HL-60 (cell line): ENCODE measurements at regions not wholly inside any gene's neighbourhood (a gene's known extent, or its start where the extent isn't known, plus 50 kb on each side); places are given as distances from the start of the nearest gene placed in this dataset.

ENCODE experiments used
- DNase-seq, 2 experiments: peaks; one replicate each; pipeline ENCODE4 v3.0.0-alpha.2; 2010 to 2020; ENCODE audit warnings: low read depth in 1 of 2, low spot score in 1 of 2
- H3K27ac ChIP-seq: fragments of 250-450 bp; sonication (Bioruptor Pico); replicated peaks from 2 replicates; pipeline ENCODE4 v1.5.1; 2020; ENCODE audit warnings: mild to moderate bottlenecking, moderate library complexity
- H3K27me3 ChIP-seq: fragments of 250-450 bp; sonication (Bioruptor Pico); 2 replicates; pipeline ENCODE4 v1.5.1; 2021; ENCODE audit warnings: mild to moderate bottlenecking, moderate library complexity; ENCODE audit not compliant: insufficient read depth, poor library complexity, severe bottlenecking
- H3K4me3 ChIP-seq: replicated peaks from 2 replicates; pipeline ENCODE4 v1.5.1; 2011; ENCODE audit warnings: mild to moderate bottlenecking, control low read depth, low read length; ENCODE audit not compliant: insufficient read depth
- CTCF ChIP-seq: IDR thresholded peaks from one replicate; pipeline ENCODE4 v1.5.1; 2011; ENCODE audit warnings: low read length, control low read depth, inconsistent platforms; ENCODE audit not compliant: insufficient read depth
- GABPA ChIP-seq: IDR thresholded peaks from 2 replicates; pipeline ENCODE4 v1.6.1; 2012; ENCODE audit warnings: low read depth
- POLR2AphosphoS5 ChIP-seq: IDR thresholded peaks from 2 replicates; pipeline ENCODE4 v1.6.1; 2012; ENCODE audit warnings: low read depth
- SPI1 ChIP-seq: IDR thresholded peaks from 2 replicates; pipeline ENCODE4 v1.6.1; 2012; ENCODE audit warnings: low read depth, mild to moderate bottlenecking, borderline replicate concordance
- TF ChIP-seq, protein P1 (sequence below): IDR thresholded peaks from 2 replicates; pipeline ENCODE4 v1.6.1; 2012; ENCODE audit warnings: low read depth; ENCODE audit not compliant: insufficient replicate concordance

- no peak overlapping the region for H3K27ac ChIP-seq
- no peak for DNase-seq
- no peak for TF ChIP-seq POLR2AphosphoS5
- no peak for TF ChIP-seq SPI1
- TF ChIP-seq, protein P1, sequence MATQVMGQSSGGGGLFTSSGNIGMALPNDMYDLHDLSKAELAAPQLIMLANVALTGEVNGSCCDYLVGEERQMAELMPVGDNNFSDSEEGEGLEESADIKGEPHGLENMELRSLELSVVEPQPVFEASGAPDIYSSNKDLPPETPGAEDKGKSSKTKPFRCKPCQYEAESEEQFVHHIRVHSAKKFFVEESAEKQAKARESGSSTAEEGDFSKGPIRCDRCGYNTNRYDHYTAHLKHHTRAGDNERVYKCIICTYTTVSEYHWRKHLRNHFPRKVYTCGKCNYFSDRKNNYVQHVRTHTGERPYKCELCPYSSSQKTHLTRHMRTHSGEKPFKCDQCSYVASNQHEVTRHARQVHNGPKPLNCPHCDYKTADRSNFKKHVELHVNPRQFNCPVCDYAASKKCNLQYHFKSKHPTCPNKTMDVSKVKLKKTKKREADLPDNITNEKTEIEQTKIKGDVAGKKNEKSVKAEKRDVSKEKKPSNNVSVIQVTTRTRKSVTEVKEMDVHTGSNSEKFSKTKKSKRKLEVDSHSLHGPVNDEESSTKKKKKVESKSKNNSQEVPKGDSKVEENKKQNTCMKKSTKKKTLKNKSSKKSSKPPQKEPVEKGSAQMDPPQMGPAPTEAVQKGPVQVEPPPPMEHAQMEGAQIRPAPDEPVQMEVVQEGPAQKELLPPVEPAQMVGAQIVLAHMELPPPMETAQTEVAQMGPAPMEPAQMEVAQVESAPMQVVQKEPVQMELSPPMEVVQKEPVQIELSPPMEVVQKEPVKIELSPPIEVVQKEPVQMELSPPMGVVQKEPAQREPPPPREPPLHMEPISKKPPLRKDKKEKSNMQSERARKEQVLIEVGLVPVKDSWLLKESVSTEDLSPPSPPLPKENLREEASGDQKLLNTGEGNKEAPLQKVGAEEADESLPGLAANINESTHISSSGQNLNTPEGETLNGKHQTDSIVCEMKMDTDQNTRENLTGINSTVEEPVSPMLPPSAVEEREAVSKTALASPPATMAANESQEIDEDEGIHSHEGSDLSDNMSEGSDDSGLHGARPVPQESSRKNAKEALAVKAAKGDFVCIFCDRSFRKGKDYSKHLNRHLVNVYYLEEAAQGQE: no peak
- no peak for TF ChIP-seq CTCF
- no peak for TF ChIP-seq GABPA
Measured at GRCh38 chr9:86545090-86545489, 190.9 kb upstream of the TUT7 start.

DNA sequence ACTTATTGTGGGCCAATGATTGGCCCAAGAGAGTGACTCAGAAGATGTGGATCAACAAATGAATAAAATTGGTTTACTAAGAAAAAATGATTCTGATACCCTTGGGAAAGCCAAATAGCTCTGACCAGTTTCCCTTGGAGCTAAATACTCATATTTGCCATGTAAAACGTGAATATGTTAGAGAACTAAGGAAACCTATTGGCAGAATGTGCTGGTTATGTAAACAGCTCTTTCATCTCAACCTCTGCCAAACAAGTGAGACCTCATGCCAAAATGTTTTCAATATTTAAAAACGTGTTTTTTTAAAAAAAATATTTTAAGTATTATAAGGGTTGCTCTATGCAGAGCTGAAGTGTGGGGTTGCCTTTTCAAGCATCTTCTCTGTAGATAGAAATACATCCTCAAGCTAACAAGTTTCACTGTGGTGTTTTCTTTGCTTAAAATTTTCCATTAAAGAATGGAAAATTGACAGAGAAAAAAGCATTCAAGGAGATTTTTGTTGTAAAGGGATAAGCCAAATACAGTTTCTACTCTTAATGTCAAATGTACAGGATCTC, 186.9 kb upstream of the TUT7 start:
- TF ChIP-seq SPI1: no peak
- TF ChIP-seq CTCF: no peak
- TF ChIP-seq, protein P1: no peak
- no peak for TF ChIP-seq GABPA
- TF ChIP-seq POLR2AphosphoS5: no peak
- no peaks in the 10 kb centered on the region for H3K27me3 ChIP-seq
- no peak overlapping the region for H3K27ac ChIP-seq
- no peak overlapping the region for H3K4me3 ChIP-seq
- no peak for DNase-seq

More at GRCh38 chr9:86545090-86545489, 190.9 kb upstream of the TUT7 start:
- Histone ChIP-seq H3K27me3 (peaks cover 3% of the 10 kb centered on the region), H3K4me3 (no peak overlapping the region)

GRCh38 chr9:86535406-86535915, 181.3 kb upstream of the TUT7 start:
- TF ChIP-seq POLR2AphosphoS5: no peak
- no peak for TF ChIP-seq CTCF
- TF ChIP-seq SPI1: no peak
- no peak for TF ChIP-seq GABPA
- TF ChIP-seq, protein P1: no peak
- DNase-seq: no peak
- no peak overlapping the region for H3K27ac ChIP-seq
- no peak overlapping the region for H3K4me3 ChIP-seq
- no peaks in the 10 kb centered on the region for H3K27me3 ChIP-seq
